HL-60 (cell line): ENCODE measurements at regions not wholly inside any gene's neighbourhood (a gene's known extent, or its start where the extent isn't known, plus 50 kb on each side); places are given as distances from the start of the nearest gene placed in this dataset.
A peak's percentile ranks its signal among the peaks of the same experiment; 100 is the strongest.

ENCODE experiments used
- DNase-seq, 2 experiments: peaks; one replicate each; pipeline ENCODE4 v3.0.0-alpha.2; 2010 to 2020; ENCODE audit warnings: low read depth in 1 of 2, low spot score in 1 of 2
- H3K27ac ChIP-seq: fragments of 250-450 bp; sonication (Bioruptor Pico); replicated peaks from 2 replicates; pipeline ENCODE4 v1.5.1; 2020; ENCODE audit warnings: mild to moderate bottlenecking, moderate library complexity
- H3K27me3 ChIP-seq: fragments of 250-450 bp; sonication (Bioruptor Pico); 2 replicates; pipeline ENCODE4 v1.5.1; 2021; ENCODE audit warnings: mild to moderate bottlenecking, moderate library complexity; ENCODE audit not compliant: insufficient read depth, poor library complexity, severe bottlenecking
- H3K4me3 ChIP-seq: replicated peaks from 2 replicates; pipeline ENCODE4 v1.5.1; 2011; ENCODE audit warnings: mild to moderate bottlenecking, control low read depth, low read length; ENCODE audit not compliant: insufficient read depth
- POLR2AphosphoS5 ChIP-seq: IDR thresholded peaks from 2 replicates; pipeline ENCODE4 v1.6.1; 2012; ENCODE audit warnings: low read depth
- SPI1 ChIP-seq: IDR thresholded peaks from 2 replicates; pipeline ENCODE4 v1.6.1; 2012; ENCODE audit warnings: low read depth, mild to moderate bottlenecking, borderline replicate concordance
- TF ChIP-seq, protein P1 (sequence below): IDR thresholded peaks from one replicate; pipeline ENCODE4 v1.5.1; 2011; ENCODE audit warnings: low read length, control low read depth, inconsistent platforms; ENCODE audit not compliant: insufficient read depth
- TF ChIP-seq, protein P2 (sequence below): IDR thresholded peaks from 2 replicates; pipeline ENCODE4 v1.6.1; 2012; ENCODE audit warnings: low read depth; ENCODE audit not compliant: insufficient replicate concordance

DNA sequence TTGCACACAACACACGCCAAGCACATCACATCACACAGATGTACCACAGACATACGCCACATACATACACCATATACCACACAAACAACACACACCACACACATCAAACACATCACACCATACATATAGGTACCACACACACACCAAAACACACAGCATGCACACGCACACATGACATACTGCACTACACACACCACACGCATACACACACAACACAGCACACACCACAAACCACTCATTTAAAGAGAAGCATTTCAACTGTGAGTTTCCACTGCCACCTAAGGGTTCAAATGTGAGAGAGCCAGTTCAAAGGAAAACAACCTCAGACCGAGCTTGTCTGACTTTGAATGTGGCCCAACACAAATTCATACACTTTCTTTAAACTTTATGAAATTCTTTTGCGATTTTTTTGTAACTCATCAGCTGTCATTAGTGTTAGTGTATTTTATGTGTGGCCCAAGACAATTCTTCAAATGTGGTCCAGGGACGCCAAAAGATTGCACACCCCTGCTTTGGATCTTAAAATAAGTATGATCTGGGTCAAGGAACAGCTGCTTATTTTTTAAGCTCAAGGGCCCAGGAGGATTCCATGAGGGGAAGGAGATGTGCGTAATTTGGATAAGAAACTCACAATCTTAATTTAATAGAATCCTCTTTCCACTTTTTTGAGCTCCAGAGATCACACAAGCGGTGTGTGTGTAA, 494.6 kb downstream of the GADD45G start:
- Histone ChIP-seq H3K27ac (no peak overlapping the region), H3K27me3 (peaks cover 3% of the 10 kb centered on the region), H3K4me3 (no peak overlapping the region)
- TF ChIP-seq, protein P1, sequence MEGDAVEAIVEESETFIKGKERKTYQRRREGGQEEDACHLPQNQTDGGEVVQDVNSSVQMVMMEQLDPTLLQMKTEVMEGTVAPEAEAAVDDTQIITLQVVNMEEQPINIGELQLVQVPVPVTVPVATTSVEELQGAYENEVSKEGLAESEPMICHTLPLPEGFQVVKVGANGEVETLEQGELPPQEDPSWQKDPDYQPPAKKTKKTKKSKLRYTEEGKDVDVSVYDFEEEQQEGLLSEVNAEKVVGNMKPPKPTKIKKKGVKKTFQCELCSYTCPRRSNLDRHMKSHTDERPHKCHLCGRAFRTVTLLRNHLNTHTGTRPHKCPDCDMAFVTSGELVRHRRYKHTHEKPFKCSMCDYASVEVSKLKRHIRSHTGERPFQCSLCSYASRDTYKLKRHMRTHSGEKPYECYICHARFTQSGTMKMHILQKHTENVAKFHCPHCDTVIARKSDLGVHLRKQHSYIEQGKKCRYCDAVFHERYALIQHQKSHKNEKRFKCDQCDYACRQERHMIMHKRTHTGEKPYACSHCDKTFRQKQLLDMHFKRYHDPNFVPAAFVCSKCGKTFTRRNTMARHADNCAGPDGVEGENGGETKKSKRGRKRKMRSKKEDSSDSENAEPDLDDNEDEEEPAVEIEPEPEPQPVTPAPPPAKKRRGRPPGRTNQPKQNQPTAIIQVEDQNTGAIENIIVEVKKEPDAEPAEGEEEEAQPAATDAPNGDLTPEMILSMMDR, result peak; percentile 19
- TF ChIP-seq, protein P2, sequence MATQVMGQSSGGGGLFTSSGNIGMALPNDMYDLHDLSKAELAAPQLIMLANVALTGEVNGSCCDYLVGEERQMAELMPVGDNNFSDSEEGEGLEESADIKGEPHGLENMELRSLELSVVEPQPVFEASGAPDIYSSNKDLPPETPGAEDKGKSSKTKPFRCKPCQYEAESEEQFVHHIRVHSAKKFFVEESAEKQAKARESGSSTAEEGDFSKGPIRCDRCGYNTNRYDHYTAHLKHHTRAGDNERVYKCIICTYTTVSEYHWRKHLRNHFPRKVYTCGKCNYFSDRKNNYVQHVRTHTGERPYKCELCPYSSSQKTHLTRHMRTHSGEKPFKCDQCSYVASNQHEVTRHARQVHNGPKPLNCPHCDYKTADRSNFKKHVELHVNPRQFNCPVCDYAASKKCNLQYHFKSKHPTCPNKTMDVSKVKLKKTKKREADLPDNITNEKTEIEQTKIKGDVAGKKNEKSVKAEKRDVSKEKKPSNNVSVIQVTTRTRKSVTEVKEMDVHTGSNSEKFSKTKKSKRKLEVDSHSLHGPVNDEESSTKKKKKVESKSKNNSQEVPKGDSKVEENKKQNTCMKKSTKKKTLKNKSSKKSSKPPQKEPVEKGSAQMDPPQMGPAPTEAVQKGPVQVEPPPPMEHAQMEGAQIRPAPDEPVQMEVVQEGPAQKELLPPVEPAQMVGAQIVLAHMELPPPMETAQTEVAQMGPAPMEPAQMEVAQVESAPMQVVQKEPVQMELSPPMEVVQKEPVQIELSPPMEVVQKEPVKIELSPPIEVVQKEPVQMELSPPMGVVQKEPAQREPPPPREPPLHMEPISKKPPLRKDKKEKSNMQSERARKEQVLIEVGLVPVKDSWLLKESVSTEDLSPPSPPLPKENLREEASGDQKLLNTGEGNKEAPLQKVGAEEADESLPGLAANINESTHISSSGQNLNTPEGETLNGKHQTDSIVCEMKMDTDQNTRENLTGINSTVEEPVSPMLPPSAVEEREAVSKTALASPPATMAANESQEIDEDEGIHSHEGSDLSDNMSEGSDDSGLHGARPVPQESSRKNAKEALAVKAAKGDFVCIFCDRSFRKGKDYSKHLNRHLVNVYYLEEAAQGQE, result no peak
- DNase-seq, result peak; percentile 1 to 13

DNA sequence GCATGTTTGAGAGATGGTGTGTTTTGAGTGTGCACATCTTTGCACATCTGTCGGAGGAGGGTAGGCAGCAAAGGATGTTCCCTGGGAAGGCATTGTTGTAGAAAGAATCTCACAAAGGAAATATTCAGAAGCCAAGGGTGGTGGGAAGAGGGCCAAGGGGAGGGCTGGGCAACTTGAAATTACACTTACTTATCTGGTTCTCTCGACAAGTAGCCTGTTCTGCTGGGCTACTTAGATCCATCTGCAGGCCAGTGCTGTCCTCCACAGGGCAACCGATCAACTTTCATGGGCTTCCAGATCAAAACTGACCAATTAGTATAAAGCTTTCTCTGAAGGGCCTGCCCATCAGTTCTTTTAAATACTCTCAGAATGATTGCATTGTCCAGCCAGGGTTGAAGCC, 495.2 kb downstream of the GADD45G start:
- Histone ChIP-seq H3K27ac (no peak overlapping the region), H3K4me3 (no peak overlapping the region), H3K27me3 (peaks cover 2% of the 10 kb centered on the region)
- DNase-seq, result no peak
- TF ChIP-seq, protein P1, result no peak
- no peak for TF ChIP-seq SPI1

DNA sequence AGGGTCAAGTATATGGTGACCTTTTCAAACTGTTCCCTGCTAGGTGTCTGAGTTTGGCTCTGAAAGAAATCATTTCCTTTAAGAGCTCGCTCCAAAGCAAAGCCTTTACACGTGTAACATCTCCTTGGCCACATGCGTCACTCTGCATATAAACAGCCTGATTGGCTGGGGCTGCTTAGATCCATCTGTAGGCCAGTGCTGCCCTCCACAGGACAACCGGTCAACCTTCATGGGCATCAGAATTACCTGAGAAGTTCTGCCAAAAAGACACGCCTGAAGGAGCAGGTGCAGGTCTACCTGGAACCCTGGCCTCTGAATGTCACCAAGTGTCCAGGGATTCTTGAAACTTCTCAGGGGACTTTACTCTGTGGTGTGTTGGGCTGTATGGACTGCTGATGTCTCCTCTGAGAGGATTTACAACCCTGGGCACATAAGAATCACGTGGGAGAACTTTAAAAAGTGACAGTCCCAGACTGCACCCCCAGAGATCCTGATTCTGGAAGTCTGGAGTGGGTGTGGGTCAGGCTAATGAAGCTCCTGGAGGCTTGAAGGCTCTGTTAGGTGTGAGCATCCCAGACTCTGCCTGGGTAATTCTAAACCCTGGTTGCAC, 497.6 kb downstream of the GADD45G start:
- TF ChIP-seq, protein P1, result peak; percentile 78
- TF ChIP-seq SPI1, result no peak
- no peak for TF ChIP-seq POLR2AphosphoS5
- TF ChIP-seq, protein P2, result no peak
- H3K4me3 ChIP-seq, result no peak overlapping the region
- DNase-seq, result peak; percentile 46 to 81
- no peaks in the 10 kb centered on the region for H3K27me3 ChIP-seq
- H3K27ac ChIP-seq, result no peak overlapping the region

DNA sequence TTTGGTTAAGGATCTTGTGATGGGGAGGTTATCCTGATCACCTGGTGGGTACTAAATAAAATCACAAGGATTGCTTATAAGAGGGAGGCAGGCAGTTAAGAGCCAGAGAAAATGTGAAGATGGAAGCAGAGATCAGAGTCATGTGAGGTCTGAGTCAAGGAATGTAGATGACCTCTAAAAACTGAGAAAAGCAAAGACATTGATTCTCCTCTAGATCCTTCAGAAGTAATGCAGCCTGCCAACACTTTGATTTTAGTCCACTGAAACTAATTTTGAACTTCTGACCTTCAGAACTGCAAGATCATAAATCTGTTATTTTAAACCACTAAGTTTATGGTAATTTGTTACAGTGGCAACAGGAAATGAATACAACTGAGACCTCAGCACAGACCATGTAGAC, 499.0 kb downstream of the GADD45G start:
- no peak for DNase-seq
- Histone ChIP-seq H3K4me3 (no peak overlapping the region), H3K27ac (no peak overlapping the region), H3K27me3 (no peaks in the 10 kb centered on the region)
- TF ChIP-seq SPI1 (no peak), POLR2AphosphoS5 (no peak)
- TF ChIP-seq, protein P2, result no peak
